Peyer's patch (tissue), 4 donors: ENCODE measurements at regions not wholly inside any gene's neighbourhood (a gene's known extent, or its start where the extent isn't known, plus 50 kb on each side); places are given as distances from the start of the nearest gene placed in this dataset.

Experiments
- CTCF ChIP-seq, 6 experiments: fragments of 450-650 bp in 4 of 6; fragments of 200-600 bp in 2 of 6; sonication (generic) in 1 of 6; IDR thresholded peaks; one replicate each; pipeline ENCODE4 v1.5.1; 2017 to 2019; ENCODE audit warnings: antibody characterized with exemption in 6 of 6, mild to moderate bottlenecking in 3 of 6, moderate library complexity in 1 of 6
- POLR2A ChIP-seq, 2 donors: fragments of 450-650 bp; IDR thresholded peaks; one replicate each; pipeline ENCODE4 v1.5.1; 2017; ENCODE audit warnings: antibody characterized with exemption in 2 of 2, mild to moderate bottlenecking in 2 of 2, moderate library complexity in 2 of 2

GRCh38 chr11:27277843-27278242 is 85.2 kb downstream of the CCDC34 start:
- TF ChIP-seq CTCF (IDR thresholded peaks at IDR 0.05) (no peak), POLR2A (IDR thresholded peaks at IDR 0.05) (no peak)
